ENCODE measurements at regions not wholly inside any gene's neighbourhood (a gene's known extent, or its start where the extent isn't known, plus 50 kb on each side); places are given as distances from the start of the nearest gene placed in this dataset.
A peak's percentile ranks its signal among the peaks of the same experiment; 100 is the strongest.

- H3K9ac ChIP-seq (ENCODE audit: low read length) = no peak overlapping the region
- BruUV-seq (replicated peaks) = no TSS peak
- TF ChIP-seq CTCF (IDR thresholded peaks at IDR 0.05 in 2 of 3, conservative IDR thresholded peaks at IDR 0.05 in 1 of 3; ENCODE audit: borderline replicate concordance in 1 of 3, insufficient read depth in 1 of 3, low read depth in 2 of 3, low read length in 2 of 3) = no peak
- TF ChIP-seq ZFX (IDR thresholded peaks at IDR 0.05) = no peak
- no peak for TF ChIP-seq CEBPB (IDR thresholded peaks at IDR 0.05; ENCODE audit: low read depth)
- TF ChIP-seq ZNF274 (IDR thresholded peaks at IDR 0.05; ENCODE audit: low read depth, low read length) = no peak
- no peak for TF ChIP-seq CBX3 (IDR thresholded peaks at IDR 0.05; ENCODE audit: low read depth)
- no peak for TF ChIP-seq SP1 (IDR thresholded peaks at IDR 0.05; ENCODE audit: low read depth)
- no peak overlapping the region for H3K4me3 ChIP-seq (replicated peaks in 1 of 2; ENCODE audit: low read depth in 1 of 2, low read length in 2 of 2)
- H3K4me2 ChIP-seq (ENCODE audit: low read length) = no peak overlapping the region
- H3K4me1 ChIP-seq (ENCODE audit: control insufficient read depth in 1 of 2, insufficient read depth in 2 of 2, low read length in 2 of 2) = no peaks in the 10 kb centered on the region
- no peaks in the 10 kb centered on the region for H3K9me3 ChIP-seq (ENCODE audit: control insufficient read depth in 1 of 2, insufficient read depth in 1 of 2, low read depth in 1 of 2, low read length in 2 of 2)
- ChIA-PET POLR2A (no interaction called here), CTCF (no interaction called here), RAD21 (ENCODE audit: low non-redundant PET in 1 of 2, low total read pairs in 2 of 2, uncharacterized antibody in 2 of 2, unreplicated experiment in 2 of 2) (no interaction called here)
- DNase-seq (ENCODE audit: low read depth, low spot score) (no peak), ATAC-seq (no peak)
- no peaks in the 10 kb centered on the region for H3K79me2 ChIP-seq (ENCODE audit: insufficient read depth, low read length)
- H3K9me2 ChIP-seq (ENCODE audit: insufficient read depth) = no peaks in the 10 kb centered on the region
- H3K36me3 ChIP-seq (ENCODE audit: control insufficient read depth in 1 of 2, insufficient read depth in 2 of 2, low read length in 2 of 2) = no peaks in the 10 kb centered on the region
- no peak overlapping the region for H2AFZ ChIP-seq (ENCODE audit: low read depth, low read length, poor library complexity, severe bottlenecking)
- H3K27me3 ChIP-seq (ENCODE audit: insufficient read depth, low read length) = no peaks in the 10 kb centered on the region
- intact Hi-C loops (cut with micrococcal nuclease) = no loop called here
- H4K20me1 ChIP-seq (ENCODE audit: insufficient read depth) = no peaks in the 10 kb centered on the region
- no peak overlapping the region for H3K27ac ChIP-seq (ENCODE audit: low read depth, low read length)
Observed at GRCh38 chr4:31408121-31408520, 688.0 kb downstream of the PCDH7 start.

- no peaks in the 10 kb centered on the region for H3K9me2 ChIP-seq (ENCODE audit: insufficient read depth)
- no peaks in the 10 kb centered on the region for H3K4me1 ChIP-seq (ENCODE audit: control insufficient read depth in 1 of 2, insufficient read depth in 2 of 2, low read length in 2 of 2)
- ChIA-PET RAD21 (ENCODE audit: low non-redundant PET in 1 of 2, low total read pairs in 2 of 2, uncharacterized antibody in 2 of 2, unreplicated experiment in 2 of 2) (no interaction called here), CTCF (no interaction called here), POLR2A (no interaction called here)
- no peaks in the 10 kb centered on the region for H3K9me3 ChIP-seq (ENCODE audit: control insufficient read depth in 1 of 2, insufficient read depth in 1 of 2, low read depth in 1 of 2, low read length in 2 of 2)
- H3K27me3 ChIP-seq (ENCODE audit: insufficient read depth, low read length) = no peaks in the 10 kb centered on the region
- ATAC-seq (no peak), DNase-seq (ENCODE audit: low read depth, low spot score) (no peak)
- no peaks in the 10 kb centered on the region for H3K36me3 ChIP-seq (ENCODE audit: control insufficient read depth in 1 of 2, insufficient read depth in 2 of 2, low read length in 2 of 2)
- H3K27ac ChIP-seq (ENCODE audit: low read depth, low read length) = no peak overlapping the region
- H3K9ac ChIP-seq (ENCODE audit: low read length) = no peak overlapping the region
- no peak overlapping the region for H3K4me2 ChIP-seq (ENCODE audit: low read length)
- peak overlapping the region; percentile 9 for H2AFZ ChIP-seq (ENCODE audit: low read depth, low read length, poor library complexity, severe bottlenecking)
- no TSS peak for BruUV-seq (replicated peaks)
- intact Hi-C loops (cut with micrococcal nuclease) = no loop called here
- no peaks in the 10 kb centered on the region for H4K20me1 ChIP-seq (ENCODE audit: insufficient read depth)
- H3K4me3 ChIP-seq (replicated peaks in 1 of 2; ENCODE audit: low read depth in 1 of 2, low read length in 2 of 2) = no peak overlapping the region
- no peaks in the 10 kb centered on the region for H3K79me2 ChIP-seq (ENCODE audit: insufficient read depth, low read length)
- TF ChIP-seq EZH2phosphoT487 (IDR thresholded peaks at IDR 0.05; ENCODE audit: borderline replicate concordance) (no peak), SRF (IDR thresholded peaks at IDR 0.05; ENCODE audit: low read depth) (no peak), YY1 (IDR thresholded peaks at IDR 0.05; ENCODE audit: extremely low read depth, insufficient replicate concordance, low read depth, low read length) (no peak), EZH2 (IDR thresholded peaks at IDR 0.05) (no peak), REST (IDR thresholded peaks at IDR 0.05; ENCODE audit: low read depth) (no peak), POLR2AphosphoS5 (IDR thresholded peaks at IDR 0.05; ENCODE audit: low read depth, low read length) (no peak), ZNF274 (IDR thresholded peaks at IDR 0.05; ENCODE audit: low read depth, low read length) (no peak), JUND (IDR thresholded peaks at IDR 0.05) (no peak), CTCF (IDR thresholded peaks at IDR 0.05 in 2 of 3, conservative IDR thresholded peaks at IDR 0.05 in 1 of 3; ENCODE audit: borderline replicate concordance in 1 of 3, insufficient read depth in 1 of 3, low read depth in 2 of 3, low read length in 2 of 3) (no peak), CBX3 (IDR thresholded peaks at IDR 0.05; ENCODE audit: low read depth) (no peak), POLR2A (IDR thresholded peaks at IDR 0.05; ENCODE audit: borderline replicate concordance, extremely low read depth, insufficient read depth, insufficient read length) (no peak), SP1 (IDR thresholded peaks at IDR 0.05; ENCODE audit: low read depth) (no peak)
Observed at GRCh38 chr4:31411565-31411964, 691.4 kb downstream of the PCDH7 start.

All from HCT116 (cell line).